ENCODE measurements at regions not wholly inside any gene's neighbourhood (a gene's known extent, or its start where the extent isn't known, plus 50 kb on each side); places are given as distances from the start of the nearest gene placed in this dataset.

- WGBS, result 70% methylated on average over 2 of the region's 2 CpGs
- Histone ChIP-seq H3K4me1 (ENCODE audit: control insufficient read depth, insufficient read depth, low read length) (no peaks in the 10 kb centered on the region), H3K27me3 (ENCODE audit: control insufficient read depth, insufficient read depth) (no peaks in the 10 kb centered on the region), H3K4me3 (ENCODE audit: low read length) (no peak overlapping the region), H3K9me3 (ENCODE audit: control insufficient read depth, low read length) (no peaks in the 10 kb centered on the region), H3K27ac (ENCODE audit: low read length) (no peak overlapping the region)
- DNase-seq (no peak), ATAC-seq (no peak)
- intact Hi-C loops (cut with DNase I), result no loop called here
Observed at GRCh38 chr2:66803726-66804125, 368.8 kb downstream of the MEIS1 start.

DNA sequence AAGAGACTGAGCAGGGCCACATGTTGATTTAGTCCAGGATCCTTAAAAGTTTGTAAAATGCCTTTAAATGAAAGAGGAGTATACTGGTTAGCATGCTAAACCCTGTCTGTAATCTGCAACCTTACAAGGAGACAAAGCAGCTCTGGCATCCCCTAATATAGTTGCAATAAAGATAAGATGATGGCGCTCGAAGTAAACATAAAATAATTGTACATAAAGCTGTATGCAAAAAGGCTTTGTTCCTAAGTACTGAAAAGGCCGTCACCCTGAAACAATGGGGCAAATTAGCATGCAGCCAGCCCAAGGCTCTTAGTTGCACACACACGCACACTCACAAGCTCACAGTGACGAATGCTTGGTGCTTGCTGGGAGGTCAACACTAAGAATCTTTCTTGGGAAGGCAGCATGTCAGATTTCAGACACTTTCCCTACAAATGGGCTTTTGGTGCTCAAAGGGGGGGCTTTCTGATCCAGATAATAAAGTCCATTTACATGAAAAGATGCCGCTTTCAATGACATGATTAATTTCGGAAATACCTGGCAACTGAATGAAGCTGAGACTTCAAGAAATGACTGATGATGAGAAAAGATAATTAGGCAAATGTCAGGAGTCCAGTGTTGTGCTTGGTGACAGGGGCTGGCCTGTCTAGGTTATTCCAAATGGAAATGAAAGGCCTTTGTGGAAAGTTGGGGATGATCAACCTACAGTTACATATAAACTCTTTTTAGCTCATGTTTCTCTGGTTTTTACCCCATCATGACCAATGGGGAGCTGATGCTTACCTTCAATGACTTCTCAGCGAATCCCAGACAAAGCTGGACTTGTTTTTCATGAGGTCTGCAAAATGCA lies 370.3 kb downstream of the MEIS1 start:
- WGBS, result 68% methylated on average over 8 of the region's 8 CpGs
- Histone ChIP-seq H3K27ac (ENCODE audit: low read length) (no peak overlapping the region), H3K9me3 (ENCODE audit: control insufficient read depth, low read length) (no peaks in the 10 kb centered on the region), H3K4me1 (ENCODE audit: control insufficient read depth, insufficient read depth, low read length) (no peaks in the 10 kb centered on the region), H3K4me3 (ENCODE audit: low read length) (no peak overlapping the region), H3K27me3 (ENCODE audit: control insufficient read depth, insufficient read depth) (no peaks in the 10 kb centered on the region)
- ATAC-seq (no peak), DNase-seq (no peak)
- intact Hi-C loops (cut with DNase I), result no loop called here

DNA sequence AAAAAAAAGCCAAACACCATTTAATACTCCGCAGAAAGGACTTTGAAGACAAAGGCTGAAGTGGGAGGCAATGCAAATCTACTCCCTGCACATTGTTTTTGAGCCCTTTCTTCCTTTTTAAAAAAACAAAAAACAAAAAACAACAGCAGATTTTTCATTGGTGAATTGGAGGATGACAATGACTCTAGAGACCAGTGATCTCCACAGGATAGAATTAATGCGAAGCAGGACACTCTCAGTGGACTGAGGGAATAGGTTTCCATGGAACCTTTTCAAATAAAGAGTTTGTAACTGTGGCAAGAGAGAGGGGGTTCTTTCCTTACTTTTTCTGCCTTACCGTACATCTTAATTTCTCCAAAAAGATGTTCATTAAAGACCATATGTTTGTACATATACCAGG lies 371.0 kb downstream of the MEIS1 start:
- ATAC-seq, result no peak
- 59% methylated on average over 3 of the region's 3 CpGs for WGBS
- Histone ChIP-seq H3K27ac (ENCODE audit: low read length) (no peak overlapping the region), H3K4me3 (ENCODE audit: low read length) (no peak overlapping the region), H3K27me3 (ENCODE audit: control insufficient read depth, insufficient read depth) (no peaks in the 10 kb centered on the region), H3K4me1 (ENCODE audit: control insufficient read depth, insufficient read depth, low read length) (no peaks in the 10 kb centered on the region), H3K9me3 (ENCODE audit: control insufficient read depth, low read length) (no peaks in the 10 kb centered on the region)
- intact Hi-C loops (cut with DNase I), result no loop called here
- no peak for DNase-seq

DNA sequence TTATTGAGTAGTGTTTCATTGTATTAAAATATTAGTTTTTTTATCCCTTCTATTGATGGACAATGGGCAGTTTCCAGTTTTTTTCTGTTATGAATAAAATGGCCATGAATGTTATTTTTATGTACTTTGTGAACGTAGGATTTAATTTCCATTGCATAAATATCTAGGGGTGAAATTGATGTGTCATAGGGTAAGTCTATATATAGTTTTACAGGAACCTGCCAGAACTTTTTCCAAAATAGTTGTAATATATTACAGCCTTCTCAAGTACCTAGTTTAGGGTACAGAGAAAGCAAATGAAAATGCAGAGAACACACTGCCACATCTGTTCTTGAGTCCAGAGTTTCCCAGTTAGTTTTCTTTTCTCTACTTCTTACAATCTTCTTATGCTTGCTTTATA lies 378.6 kb downstream of the MEIS1 start:
- Histone ChIP-seq H3K4me1 (ENCODE audit: control insufficient read depth, insufficient read depth, low read length) (no peaks in the 10 kb centered on the region), H3K27ac (ENCODE audit: low read length) (no peak overlapping the region), H3K27me3 (ENCODE audit: control insufficient read depth, insufficient read depth) (no peaks in the 10 kb centered on the region), H3K4me3 (ENCODE audit: low read length) (no peak overlapping the region), H3K9me3 (ENCODE audit: control insufficient read depth, low read length) (no peaks in the 10 kb centered on the region)
- DNase-seq (no peak), ATAC-seq (no peak)
- WGBS, result 35% methylated on average over 1 of the region's 1 CpG
- intact Hi-C loops (cut with DNase I), result no loop called here

DNA sequence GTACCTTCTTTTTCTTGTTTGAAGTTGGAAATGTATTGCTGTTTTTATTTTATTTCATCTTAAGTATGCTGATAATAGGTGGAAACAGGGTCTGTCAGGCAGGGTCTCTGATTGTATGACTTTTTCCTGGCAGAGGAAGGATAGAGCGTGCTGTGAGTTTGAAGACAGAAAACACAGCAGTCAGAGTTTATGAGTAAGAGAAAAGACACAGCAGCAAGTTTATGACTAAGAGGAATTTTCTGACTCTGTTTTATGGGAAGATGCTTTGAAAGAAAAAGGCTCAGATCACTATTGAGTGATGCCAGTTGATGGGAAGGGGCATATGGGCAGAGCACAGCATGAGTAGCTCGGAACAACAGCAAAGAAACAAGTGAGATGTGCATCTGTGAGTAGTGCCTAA lies 379.1 kb downstream of the MEIS1 start:
- Histone ChIP-seq H3K4me3 (ENCODE audit: low read length) (no peak overlapping the region), H3K9me3 (ENCODE audit: control insufficient read depth, low read length) (no peaks in the 10 kb centered on the region), H3K27me3 (ENCODE audit: control insufficient read depth, insufficient read depth) (no peaks in the 10 kb centered on the region), H3K4me1 (ENCODE audit: control insufficient read depth, insufficient read depth, low read length) (no peaks in the 10 kb centered on the region), H3K27ac (ENCODE audit: low read length) (no peak overlapping the region)
- 78% methylated on average over 2 of the region's 2 CpGs for WGBS
- intact Hi-C loops (cut with DNase I), result no loop called here
- DNase-seq (no peak), ATAC-seq (no peak)

DNA sequence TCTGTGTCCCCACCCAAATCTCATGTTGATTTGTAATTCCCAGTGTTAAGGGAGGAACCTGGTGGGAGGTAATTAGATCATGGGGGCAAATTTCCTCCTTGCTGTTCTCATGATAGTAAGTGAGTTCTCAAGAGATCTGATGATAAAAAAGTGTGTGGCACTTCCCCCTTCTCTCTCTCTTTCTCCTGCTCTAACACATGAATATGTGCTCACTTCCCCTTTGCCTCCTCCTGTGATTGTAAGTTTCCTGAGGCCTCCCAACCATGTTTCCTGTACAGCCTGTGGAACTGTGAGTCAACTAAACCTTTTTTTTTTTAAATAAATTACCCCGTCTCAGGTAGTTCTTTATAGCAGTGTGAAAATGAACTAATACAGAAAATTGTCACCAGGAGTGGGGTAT lies 380.0 kb downstream of the MEIS1 start:
- intact Hi-C loops (cut with DNase I), result no loop called here
- ATAC-seq, result no peak
- H3K4me1 ChIP-seq (ENCODE audit: control insufficient read depth, insufficient read depth, low read length), result no peaks in the 10 kb centered on the region
- no peak overlapping the region for H3K27ac ChIP-seq (ENCODE audit: low read length)
- 80% methylated on average over 1 of the region's 1 CpG for WGBS
- no peak for DNase-seq
- H3K27me3 ChIP-seq (ENCODE audit: control insufficient read depth, insufficient read depth), result no peaks in the 10 kb centered on the region
- no peak overlapping the region for H3K4me3 ChIP-seq (ENCODE audit: low read length)
- H3K9me3 ChIP-seq (ENCODE audit: control insufficient read depth, low read length), result no peaks in the 10 kb centered on the region

- DNase-seq (no peak), ATAC-seq (no peak)
- Histone ChIP-seq H3K4me1 (ENCODE audit: control insufficient read depth, insufficient read depth, low read length) (no peaks in the 10 kb centered on the region), H3K4me3 (ENCODE audit: low read length) (no peak overlapping the region), H3K9me3 (ENCODE audit: control insufficient read depth, low read length) (no peaks in the 10 kb centered on the region), H3K27ac (ENCODE audit: low read length) (no peak overlapping the region), H3K27me3 (ENCODE audit: control insufficient read depth, insufficient read depth) (no peaks in the 10 kb centered on the region)
- WGBS, result 86% methylated on average over 4 of the region's 4 CpGs
- intact Hi-C loops (cut with DNase I), result no loop called here
Observed at GRCh38 chr2:66815886-66816285, 381.0 kb downstream of the MEIS1 start.

GRCh38 chr2:66821168-66821567 lies 386.2 kb downstream of the MEIS1 start:
- H3K27me3 ChIP-seq (ENCODE audit: control insufficient read depth, insufficient read depth), result no peaks in the 10 kb centered on the region
- intact Hi-C loops (cut with DNase I), result no loop called here
- WGBS, result 82% methylated on average over 4 of the region's 4 CpGs
- H3K4me1 ChIP-seq (ENCODE audit: control insufficient read depth, insufficient read depth, low read length), result no peaks in the 10 kb centered on the region
- DNase-seq (no peak), ATAC-seq (no peak)
- H3K9me3 ChIP-seq (ENCODE audit: control insufficient read depth, low read length), result no peaks in the 10 kb centered on the region
- no peak overlapping the region for H3K27ac ChIP-seq (ENCODE audit: low read length)
- H3K4me3 ChIP-seq (ENCODE audit: low read length), result no peak overlapping the region

- Histone ChIP-seq H3K4me3 (ENCODE audit: low read length) (no peak overlapping the region), H3K27me3 (ENCODE audit: control insufficient read depth, insufficient read depth) (no peaks in the 10 kb centered on the region), H3K9me3 (ENCODE audit: control insufficient read depth, low read length) (no peaks in the 10 kb centered on the region), H3K4me1 (ENCODE audit: control insufficient read depth, insufficient read depth, low read length) (no peaks in the 10 kb centered on the region), H3K27ac (ENCODE audit: low read length) (no peak overlapping the region)
- ATAC-seq, result no peak
- 88% methylated on average over 6 of the region's 6 CpGs for WGBS
- intact Hi-C loops (cut with DNase I), result no loop called here
- no peak for DNase-seq
Observed at GRCh38 chr2:66822186-66822585, 387.3 kb downstream of the MEIS1 start.

DNA sequence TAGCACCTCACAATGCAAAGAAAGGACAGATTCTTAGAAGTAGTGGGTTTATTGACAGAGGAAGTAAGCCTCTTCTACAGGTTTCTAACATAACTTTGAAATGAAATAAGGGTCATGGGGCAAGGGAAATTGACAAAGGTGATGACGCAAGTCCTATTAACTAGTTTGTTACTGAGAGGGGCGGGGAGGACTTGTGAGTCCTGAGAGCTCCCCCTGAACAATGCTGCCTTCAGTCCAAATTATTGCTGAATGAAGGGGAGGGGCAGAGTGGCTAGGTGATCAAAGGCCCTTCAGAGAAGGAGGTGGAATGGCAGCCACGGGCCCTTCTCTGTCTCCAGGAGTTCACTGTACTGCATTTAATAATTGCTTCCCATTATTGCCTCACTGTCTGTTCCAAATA lies 390.0 kb downstream of the MEIS1 start:
- 78% methylated on average over 3 of the region's 3 CpGs for WGBS
- H3K27ac ChIP-seq (ENCODE audit: low read length), result no peak overlapping the region
- ATAC-seq (no peak), DNase-seq (no peak)
- no peak overlapping the region for H3K4me3 ChIP-seq (ENCODE audit: low read length)
- no peaks in the 10 kb centered on the region for H3K9me3 ChIP-seq (ENCODE audit: control insufficient read depth, low read length)
- no peaks in the 10 kb centered on the region for H3K4me1 ChIP-seq (ENCODE audit: control insufficient read depth, insufficient read depth, low read length)
- no peaks in the 10 kb centered on the region for H3K27me3 ChIP-seq (ENCODE audit: control insufficient read depth, insufficient read depth)
- intact Hi-C loops (cut with DNase I), result no loop called here

DNA sequence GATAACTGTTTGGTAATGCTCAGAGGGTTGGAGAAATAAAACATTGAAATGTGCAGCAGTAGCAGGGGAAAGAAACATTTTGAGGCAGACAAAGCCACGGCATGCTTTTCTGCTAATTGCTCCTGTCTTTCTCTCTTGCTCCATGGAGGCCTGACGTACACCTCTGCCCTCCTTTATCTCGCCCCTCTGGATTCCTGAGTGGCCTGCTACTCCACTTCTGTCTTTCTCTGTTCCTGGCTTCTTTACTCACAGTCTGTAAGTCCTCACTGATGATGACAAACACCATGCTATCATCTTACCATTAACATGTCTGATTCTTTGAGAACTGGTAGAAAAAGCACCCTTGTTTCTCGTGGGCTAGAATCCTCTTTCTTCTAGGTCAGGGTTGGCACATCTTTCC lies 392.9 kb downstream of the MEIS1 start:
- ATAC-seq (no peak), DNase-seq (no peak)
- Histone ChIP-seq H3K27ac (ENCODE audit: low read length) (no peak overlapping the region), H3K9me3 (ENCODE audit: control insufficient read depth, low read length) (no peaks in the 10 kb centered on the region), H3K4me3 (ENCODE audit: low read length) (no peak overlapping the region), H3K27me3 (ENCODE audit: control insufficient read depth, insufficient read depth) (no peaks in the 10 kb centered on the region), H3K4me1 (ENCODE audit: control insufficient read depth, insufficient read depth, low read length) (no peaks in the 10 kb centered on the region)
- WGBS, result 71% methylated on average over 4 of the region's 4 CpGs
- intact Hi-C loops (cut with DNase I), result no loop called here

GRCh38 chr2:66828876-66829275 lies 394.0 kb downstream of the MEIS1 start:
- 73% methylated on average over 3 of the region's 3 CpGs for WGBS
- peaks cover 2% of the 10 kb centered on the region for H3K4me1 ChIP-seq (ENCODE audit: control insufficient read depth, insufficient read depth, low read length)
- no peak overlapping the region for H3K27ac ChIP-seq (ENCODE audit: low read length)
- ATAC-seq (no peak), DNase-seq (no peak)
- intact Hi-C loops (cut with DNase I), result no loop called here
- no peak overlapping the region for H3K4me3 ChIP-seq (ENCODE audit: low read length)
- H3K27me3 ChIP-seq (ENCODE audit: control insufficient read depth, insufficient read depth), result no peaks in the 10 kb centered on the region
- H3K9me3 ChIP-seq (ENCODE audit: control insufficient read depth, low read length), result no peaks in the 10 kb centered on the region

All from right cardiac atrium (tissue), 5 donors.